ENCODE measurements at regions not wholly inside any gene's neighbourhood (a gene's known extent, or its start where the extent isn't known, plus 50 kb on each side); places are given as distances from the start of the nearest gene placed in this dataset.
"Not testable (repeated sequence)": the region's sequence is repeated elsewhere in the genome, so short reads cannot be mapped to it uniquely, and the experiment has no call there.

- H3K27me3 ChIP-seq (ENCODE audit: control insufficient read depth, insufficient read depth, low read length); H3K4me3 ChIP-seq (ENCODE audit: low read depth, low read length); H3K36me3 ChIP-seq (ENCODE audit: control insufficient read depth, insufficient read depth, low read length); DNase-seq (ENCODE audit: low read depth in 4 of 6, low spot score in 6 of 6); H3K9me3 ChIP-seq (ENCODE audit: control insufficient read depth, insufficient read depth, low read length); H3K27ac ChIP-seq (ENCODE audit: low read depth, low read length); H3K4me1 ChIP-seq (ENCODE audit: control insufficient read depth, insufficient read depth, low read length): not testable (repeated sequence)
- WGBS (ENCODE audit: insufficient coverage), result 89% methylated on average over 3 of the region's 4 CpGs
These were observed 217.0 kb downstream of the ANKRD30B start for GRCh38 chr18:14964976-14965375.

GRCh38 chr18:14965553-14965952 is 217.6 kb downstream of the ANKRD30B start:
- Histone ChIP-seq H3K9me3 (ENCODE audit: control insufficient read depth, insufficient read depth, low read length) (peaks cover 2% of the 10 kb centered on the region), H3K4me3 (ENCODE audit: low read depth, low read length) (no peak overlapping the region), H3K4me1 (ENCODE audit: control insufficient read depth, insufficient read depth, low read length) (no peaks in the 10 kb centered on the region), H3K27ac (ENCODE audit: low read depth, low read length) (no peak overlapping the region), H3K27me3 (ENCODE audit: control insufficient read depth, insufficient read depth, low read length) (no peaks in the 10 kb centered on the region), H3K36me3 (ENCODE audit: control insufficient read depth, insufficient read depth, low read length) (no peaks in the 10 kb centered on the region)
- DNase-seq (ENCODE audit: low read depth in 4 of 6, low spot score in 6 of 6), result no peak
- 85% methylated on average over 11 of the region's 11 CpGs for WGBS (ENCODE audit: insufficient coverage)

- H3K36me3 ChIP-seq (ENCODE audit: control insufficient read depth, insufficient read depth, low read length); H3K9me3 ChIP-seq (ENCODE audit: control insufficient read depth, insufficient read depth, low read length); H3K27me3 ChIP-seq (ENCODE audit: control insufficient read depth, insufficient read depth, low read length); H3K4me3 ChIP-seq (ENCODE audit: low read depth, low read length); H3K4me1 ChIP-seq (ENCODE audit: control insufficient read depth, insufficient read depth, low read length); DNase-seq (ENCODE audit: low read depth in 4 of 6, low spot score in 6 of 6); H3K27ac ChIP-seq (ENCODE audit: low read depth, low read length): not testable (repeated sequence)
- WGBS (ENCODE audit: insufficient coverage), result 64% methylated on average over 3 of the region's 3 CpGs
These were observed 219.3 kb downstream of the ANKRD30B start for GRCh38 chr18:14967246-14967645.

GRCh38 chr18:14969500-14969899 is 221.5 kb downstream of the ANKRD30B start:
- Histone ChIP-seq H3K4me1 (ENCODE audit: control insufficient read depth, insufficient read depth, low read length) (no peaks in the 10 kb centered on the region), H3K36me3 (ENCODE audit: control insufficient read depth, insufficient read depth, low read length) (no peaks in the 10 kb centered on the region), H3K27me3 (ENCODE audit: control insufficient read depth, insufficient read depth, low read length) (no peaks in the 10 kb centered on the region), H3K27ac (ENCODE audit: low read depth, low read length) (no peak overlapping the region), H3K9me3 (ENCODE audit: control insufficient read depth, insufficient read depth, low read length) (peaks cover 4% of the 10 kb centered on the region), H3K4me3 (ENCODE audit: low read depth, low read length) (no peak overlapping the region)
- no peak for DNase-seq (ENCODE audit: low read depth in 4 of 6, low spot score in 6 of 6)
- WGBS (ENCODE audit: insufficient coverage), result 63% methylated on average over 4 of the region's 9 CpGs

GRCh38 chr18:14970027-14970426 is 222.1 kb downstream of the ANKRD30B start:
- WGBS (ENCODE audit: insufficient coverage), result 76% methylated on average over 3 of the region's 5 CpGs
- peaks cover 4% of the 10 kb centered on the region for H3K9me3 ChIP-seq (ENCODE audit: control insufficient read depth, insufficient read depth, low read length)
- H3K4me1 ChIP-seq (ENCODE audit: control insufficient read depth, insufficient read depth, low read length), result no peaks in the 10 kb centered on the region
- H3K36me3 ChIP-seq (ENCODE audit: control insufficient read depth, insufficient read depth, low read length), result no peaks in the 10 kb centered on the region
- no peak overlapping the region for H3K27ac ChIP-seq (ENCODE audit: low read depth, low read length)
- no peak for DNase-seq (ENCODE audit: low read depth in 4 of 6, low spot score in 6 of 6)
- H3K27me3 ChIP-seq (ENCODE audit: control insufficient read depth, insufficient read depth, low read length), result no peaks in the 10 kb centered on the region
- H3K4me3 ChIP-seq (ENCODE audit: low read depth, low read length), result no peak overlapping the region

- Histone ChIP-seq H3K4me3 (ENCODE audit: low read depth, low read length) (no peak overlapping the region), H3K27me3 (ENCODE audit: control insufficient read depth, insufficient read depth, low read length) (no peaks in the 10 kb centered on the region), H3K36me3 (ENCODE audit: control insufficient read depth, insufficient read depth, low read length) (no peaks in the 10 kb centered on the region), H3K4me1 (ENCODE audit: control insufficient read depth, insufficient read depth, low read length) (no peaks in the 10 kb centered on the region), H3K27ac (ENCODE audit: low read depth, low read length) (no peak overlapping the region), H3K9me3 (ENCODE audit: control insufficient read depth, insufficient read depth, low read length) (peaks cover 4% of the 10 kb centered on the region)
- no peak for DNase-seq (ENCODE audit: low read depth in 4 of 6, low spot score in 6 of 6)
- WGBS (ENCODE audit: insufficient coverage), result 85% methylated on average over 4 of the region's 5 CpGs
These were observed 223.7 kb downstream of the ANKRD30B start for GRCh38 chr18:14971461-14972185.

- not testable (repeated sequence) for H3K9me3 ChIP-seq (ENCODE audit: control insufficient read depth, insufficient read depth, low read length); H3K4me3 ChIP-seq (ENCODE audit: low read depth, low read length)
- WGBS (ENCODE audit: insufficient coverage), result 62% methylated on average over 3 of the region's 4 CpGs
These were observed 225.4 kb downstream of the ANKRD30B start for GRCh38 chr18:14973421-14973820.

GRCh38 chr18:14974088-14974487 is 226.1 kb downstream of the ANKRD30B start:
- peaks cover 6% of the 10 kb centered on the region for H3K9me3 ChIP-seq (ENCODE audit: control insufficient read depth, insufficient read depth, low read length)
- DNase-seq (ENCODE audit: low read depth in 4 of 6, low spot score in 6 of 6), result no peak
- H3K36me3 ChIP-seq (ENCODE audit: control insufficient read depth, insufficient read depth, low read length), result no peaks in the 10 kb centered on the region
- H3K27me3 ChIP-seq (ENCODE audit: control insufficient read depth, insufficient read depth, low read length), result no peaks in the 10 kb centered on the region
- no peak overlapping the region for H3K27ac ChIP-seq (ENCODE audit: low read depth, low read length)
- no peaks in the 10 kb centered on the region for H3K4me1 ChIP-seq (ENCODE audit: control insufficient read depth, insufficient read depth, low read length)
- 56% methylated on average over 3 of the region's 6 CpGs for WGBS (ENCODE audit: insufficient coverage)
- H3K4me3 ChIP-seq (ENCODE audit: low read depth, low read length), result no peak overlapping the region

More at GRCh38 chr18:14973421-14973820, 225.4 kb downstream of the ANKRD30B start:
- not testable (repeated sequence) for DNase-seq (ENCODE audit: low read depth in 4 of 6, low spot score in 6 of 6); H3K4me1 ChIP-seq (ENCODE audit: control insufficient read depth, insufficient read depth, low read length); H3K27ac ChIP-seq (ENCODE audit: low read depth, low read length); H3K27me3 ChIP-seq (ENCODE audit: control insufficient read depth, insufficient read depth, low read length); H3K36me3 ChIP-seq (ENCODE audit: control insufficient read depth, insufficient read depth, low read length)

GRCh38 chr18:14974576-14974975 is 226.6 kb downstream of the ANKRD30B start:
- WGBS (ENCODE audit: insufficient coverage), result 50% methylated on average over 2 of the region's 3 CpGs
- H3K27me3 ChIP-seq (ENCODE audit: control insufficient read depth, insufficient read depth, low read length), result no peaks in the 10 kb centered on the region
- no peaks in the 10 kb centered on the region for H3K4me1 ChIP-seq (ENCODE audit: control insufficient read depth, insufficient read depth, low read length)
- H3K9me3 ChIP-seq (ENCODE audit: control insufficient read depth, insufficient read depth, low read length), result peaks cover 6% of the 10 kb centered on the region
- no peak overlapping the region for H3K27ac ChIP-seq (ENCODE audit: low read depth, low read length)
- no peak overlapping the region for H3K4me3 ChIP-seq (ENCODE audit: low read depth, low read length)
- no peaks in the 10 kb centered on the region for H3K36me3 ChIP-seq (ENCODE audit: control insufficient read depth, insufficient read depth, low read length)
- no peak for DNase-seq (ENCODE audit: low read depth in 4 of 6, low spot score in 6 of 6)

GRCh38 chr18:14975431-14975830 is 227.5 kb downstream of the ANKRD30B start:
- peaks cover 6% of the 10 kb centered on the region for H3K9me3 ChIP-seq (ENCODE audit: control insufficient read depth, insufficient read depth, low read length)

More at GRCh38 chr18:14975431-14975830, 227.5 kb downstream of the ANKRD30B start:
- no peak overlapping the region for H3K4me3 ChIP-seq (ENCODE audit: low read depth, low read length)
- H3K27me3 ChIP-seq (ENCODE audit: control insufficient read depth, insufficient read depth, low read length), result no peaks in the 10 kb centered on the region
- no peak for DNase-seq (ENCODE audit: low read depth in 4 of 6, low spot score in 6 of 6)
- H3K4me1 ChIP-seq (ENCODE audit: control insufficient read depth, insufficient read depth, low read length), result no peaks in the 10 kb centered on the region
- H3K36me3 ChIP-seq (ENCODE audit: control insufficient read depth, insufficient read depth, low read length), result no peaks in the 10 kb centered on the region
- H3K27ac ChIP-seq (ENCODE audit: low read depth, low read length), result no peak overlapping the region
- WGBS (ENCODE audit: insufficient coverage), result 66% methylated on average over 7 of the region's 9 CpGs

Data from spinal cord (tissue), 9 donors.